ENCODE measurements at regions not wholly inside any gene's neighbourhood (a gene's known extent, or its start where the extent isn't known, plus 50 kb on each side); places are given as distances from the start of the nearest gene placed in this dataset.

DNA sequence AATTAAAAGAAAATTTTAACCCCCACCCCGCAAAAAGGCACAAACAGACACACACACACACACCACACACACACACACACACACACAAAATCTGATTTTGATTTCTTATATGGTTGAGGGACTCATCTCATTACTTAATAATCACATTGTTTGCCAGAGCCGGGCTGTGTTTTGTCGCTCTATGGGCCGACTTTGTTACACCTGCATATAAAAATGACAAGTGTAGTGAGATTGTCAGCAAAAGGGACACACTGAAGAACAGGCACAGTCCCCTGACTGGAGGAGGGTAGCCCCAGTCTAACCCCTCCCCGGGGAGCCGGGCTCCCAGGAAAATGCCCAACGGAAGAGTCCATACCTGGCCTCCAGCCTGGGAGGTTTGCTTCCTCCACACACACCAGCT, 221.6 kb downstream of the ENGASE start:
- TF ChIP-seq, protein P1, sequence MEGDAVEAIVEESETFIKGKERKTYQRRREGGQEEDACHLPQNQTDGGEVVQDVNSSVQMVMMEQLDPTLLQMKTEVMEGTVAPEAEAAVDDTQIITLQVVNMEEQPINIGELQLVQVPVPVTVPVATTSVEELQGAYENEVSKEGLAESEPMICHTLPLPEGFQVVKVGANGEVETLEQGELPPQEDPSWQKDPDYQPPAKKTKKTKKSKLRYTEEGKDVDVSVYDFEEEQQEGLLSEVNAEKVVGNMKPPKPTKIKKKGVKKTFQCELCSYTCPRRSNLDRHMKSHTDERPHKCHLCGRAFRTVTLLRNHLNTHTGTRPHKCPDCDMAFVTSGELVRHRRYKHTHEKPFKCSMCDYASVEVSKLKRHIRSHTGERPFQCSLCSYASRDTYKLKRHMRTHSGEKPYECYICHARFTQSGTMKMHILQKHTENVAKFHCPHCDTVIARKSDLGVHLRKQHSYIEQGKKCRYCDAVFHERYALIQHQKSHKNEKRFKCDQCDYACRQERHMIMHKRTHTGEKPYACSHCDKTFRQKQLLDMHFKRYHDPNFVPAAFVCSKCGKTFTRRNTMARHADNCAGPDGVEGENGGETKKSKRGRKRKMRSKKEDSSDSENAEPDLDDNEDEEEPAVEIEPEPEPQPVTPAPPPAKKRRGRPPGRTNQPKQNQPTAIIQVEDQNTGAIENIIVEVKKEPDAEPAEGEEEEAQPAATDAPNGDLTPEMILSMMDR (IDR thresholded peaks at IDR 0.05; ENCODE audit: borderline replicate concordance, extremely low read depth, low read length, poor library complexity, severe bottlenecking), result no peak
- TF ChIP-seq EZH2 (IDR thresholded peaks at IDR 0.05; ENCODE audit: borderline replicate concordance, low read depth, low read length, severe bottlenecking), result no peak

All from DND-41 (cell line).